Muscle layer of duodenum (tissue), 2 donors: ENCODE measurements at regions not wholly inside any gene's neighbourhood (a gene's known extent, or its start where the extent isn't known, plus 50 kb on each side); places are given as distances from the start of the nearest gene placed in this dataset.

Experiments
- H3K27ac ChIP-seq: one replicate; pipeline ENCODE4 v1.7.0; 2013; ENCODE audit warnings: mild to moderate bottlenecking, low read length
- H3K27me3 ChIP-seq: one replicate; pipeline ENCODE4 v1.7.0; 2013; ENCODE audit warnings: low read depth, mild to moderate bottlenecking, control low read depth, low read length
- H3K36me3 ChIP-seq, 2 donors: one replicate each; pipeline ENCODE4 v1.7.0; 2013; ENCODE audit warnings: low read length in 2 of 2, control low read depth in 1 of 2, mild to moderate bottlenecking in 1 of 2; ENCODE audit not compliant: insufficient read depth in 2 of 2, control insufficient read depth in 1 of 2
- H3K4me1 ChIP-seq, 2 donors: one replicate each; pipeline ENCODE4 v1.7.0; 2013; ENCODE audit warnings: low read length in 2 of 2, mild to moderate bottlenecking in 2 of 2, control low read depth in 1 of 2, moderate library complexity in 1 of 2; ENCODE audit not compliant: insufficient read depth in 2 of 2, control insufficient read depth in 1 of 2
- H3K4me3 ChIP-seq, 2 donors: one replicate each; pipeline ENCODE4 v1.7.0; 2013; ENCODE audit warnings: low read length in 2 of 2, low read depth in 1 of 2, mild to moderate bottlenecking in 1 of 2
- H3K9me3 ChIP-seq, 2 donors: one replicate each; pipeline ENCODE4 v1.7.0; 2013; ENCODE audit warnings: low read length in 2 of 2, control low read depth in 1 of 2, mild to moderate bottlenecking in 1 of 2; ENCODE audit not compliant: control insufficient read depth in 1 of 2
- donor health status: healthy.

GRCh38 chrX:25296850-25297249, 281.1 kb upstream of the ARX start:
- Histone ChIP-seq H3K27ac (no peak overlapping the region), H3K27me3 (no peaks in the 10 kb centered on the region), H3K9me3 (no peaks in the 10 kb centered on the region), H3K4me1 (no peaks in the 10 kb centered on the region), H3K4me3 (no peak overlapping the region), H3K36me3 (no peaks in the 10 kb centered on the region)

- no peaks in the 10 kb centered on the region for H3K36me3 ChIP-seq
Observed at GRCh38 chrX:25295466-25295865, 279.7 kb upstream of the ARX start.

GRCh38 chrX:25290132-25290531, 274.4 kb upstream of the ARX start:
- H3K27me3 ChIP-seq, result no peaks in the 10 kb centered on the region
- no peak overlapping the region for H3K4me3 ChIP-seq
- no peaks in the 10 kb centered on the region for H3K4me1 ChIP-seq
- H3K27ac ChIP-seq, result no peak overlapping the region
- H3K36me3 ChIP-seq, result no peaks in the 10 kb centered on the region
- H3K9me3 ChIP-seq, result no peaks in the 10 kb centered on the region

More at GRCh38 chrX:25295466-25295865, 279.7 kb upstream of the ARX start:
- Histone ChIP-seq H3K27me3 (no peaks in the 10 kb centered on the region), H3K9me3 (no peaks in the 10 kb centered on the region), H3K4me1 (no peaks in the 10 kb centered on the region), H3K4me3 (no peak overlapping the region), H3K27ac (no peak overlapping the region)

- no peaks in the 10 kb centered on the region for H3K9me3 ChIP-seq
- H3K36me3 ChIP-seq, result no peaks in the 10 kb centered on the region
- H3K27ac ChIP-seq, result no peak overlapping the region
- no peaks in the 10 kb centered on the region for H3K27me3 ChIP-seq
- no peaks in the 10 kb centered on the region for H3K4me1 ChIP-seq
- H3K4me3 ChIP-seq, result no peak overlapping the region
Observed at GRCh38 chrX:25288676-25289075, 272.9 kb upstream of the ARX start.

- H3K36me3 ChIP-seq, result no peaks in the 10 kb centered on the region
- H3K27ac ChIP-seq, result no peak overlapping the region
- H3K4me1 ChIP-seq, result no peaks in the 10 kb centered on the region
- no peaks in the 10 kb centered on the region for H3K9me3 ChIP-seq
- no peak overlapping the region for H3K4me3 ChIP-seq
- no peaks in the 10 kb centered on the region for H3K27me3 ChIP-seq
Observed at GRCh38 chrX:25287521-25287920, 271.8 kb upstream of the ARX start.

GRCh38 chrX:25285598-25285997, 269.8 kb upstream of the ARX start:
- Histone ChIP-seq H3K27me3 (no peaks in the 10 kb centered on the region), H3K9me3 (no peaks in the 10 kb centered on the region), H3K27ac (no peak overlapping the region), H3K4me1 (no peaks in the 10 kb centered on the region), H3K4me3 (no peak overlapping the region), H3K36me3 (no peaks in the 10 kb centered on the region)

GRCh38 chrX:25279510-25279909, 263.7 kb upstream of the ARX start:
- no peaks in the 10 kb centered on the region for H3K27me3 ChIP-seq
- no peak overlapping the region for H3K4me3 ChIP-seq

GRCh38 chrX:25278341-25278740, 262.6 kb upstream of the ARX start:
- H3K9me3 ChIP-seq, result no peaks in the 10 kb centered on the region
- no peak overlapping the region for H3K4me3 ChIP-seq
- no peaks in the 10 kb centered on the region for H3K36me3 ChIP-seq
- H3K27me3 ChIP-seq, result no peaks in the 10 kb centered on the region
- no peaks in the 10 kb centered on the region for H3K4me1 ChIP-seq
- H3K27ac ChIP-seq, result no peak overlapping the region

More at GRCh38 chrX:25279510-25279909, 263.7 kb upstream of the ARX start:
- Histone ChIP-seq H3K9me3 (no peaks in the 10 kb centered on the region), H3K4me1 (no peaks in the 10 kb centered on the region), H3K36me3 (no peaks in the 10 kb centered on the region), H3K27ac (no peak overlapping the region)

- Histone ChIP-seq H3K36me3 (no peaks in the 10 kb centered on the region), H3K9me3 (no peaks in the 10 kb centered on the region), H3K27ac (no peak overlapping the region), H3K27me3 (no peaks in the 10 kb centered on the region), H3K4me3 (no peak overlapping the region), H3K4me1 (no peaks in the 10 kb centered on the region)
Observed at GRCh38 chrX:25277574-25277973, 261.8 kb upstream of the ARX start.

GRCh38 chrX:25275159-25275558, 259.4 kb upstream of the ARX start:
- Histone ChIP-seq H3K9me3 (no peaks in the 10 kb centered on the region), H3K4me1 (no peaks in the 10 kb centered on the region), H3K27me3 (no peaks in the 10 kb centered on the region), H3K27ac (no peak overlapping the region), H3K36me3 (no peaks in the 10 kb centered on the region), H3K4me3 (no peak overlapping the region)

GRCh38 chrX:25241461-25241860, 225.7 kb upstream of the ARX start:
- no peaks in the 10 kb centered on the region for H3K9me3 ChIP-seq
- H3K4me1 ChIP-seq, result no peaks in the 10 kb centered on the region
- no peaks in the 10 kb centered on the region for H3K27me3 ChIP-seq
- no peaks in the 10 kb centered on the region for H3K36me3 ChIP-seq
- no peak overlapping the region for H3K27ac ChIP-seq
- no peak overlapping the region for H3K4me3 ChIP-seq

- H3K27me3 ChIP-seq, result no peaks in the 10 kb centered on the region
- H3K36me3 ChIP-seq, result no peaks in the 10 kb centered on the region
Observed at GRCh38 chrX:25226151-25226550, 210.4 kb upstream of the ARX start.

More at GRCh38 chrX:25226151-25226550, 210.4 kb upstream of the ARX start:
- no peak overlapping the region for H3K27ac ChIP-seq
- no peak overlapping the region for H3K4me3 ChIP-seq
- H3K4me1 ChIP-seq, result no peaks in the 10 kb centered on the region
- no peaks in the 10 kb centered on the region for H3K9me3 ChIP-seq
